ENCODE measurements at regions not wholly inside any gene's neighbourhood (a gene's known extent, or its start where the extent isn't known, plus 50 kb on each side); places are given as distances from the start of the nearest gene placed in this dataset. TPM values are rescaled to one million over a fixed set of nuclear protein-coding genes. Genes with fewer than 3 reads are reported as not detected.
A peak's percentile ranks its signal among the peaks of the same experiment; 100 is the strongest.
"Not testable (repeated sequence)": the region's sequence is repeated elsewhere in the genome, so short reads cannot be mapped to it uniquely, and the experiment has no call there.

- DNase-seq: no peak
Observed at GRCh38 chrX:35622601-35623000, 175.5 kb upstream of the MAGEB16 start.

GRCh38 chrX:35625714-35626113 lies 172.4 kb upstream of the MAGEB16 start:
- no peak for DNase-seq

GRCh38 chrX:35626124-35626523 lies 172.0 kb upstream of the MAGEB16 start:
- DNase-seq: no peak

GRCh38 chrX:35635971-35636370 lies 162.2 kb upstream of the MAGEB16 start:
- DNase-seq: not testable (repeated sequence)

- peak; percentile 8 for DNase-seq
Observed at GRCh38 chrX:35664833-35665232, 133.3 kb upstream of the MAGEB16 start.

- no peak for DNase-seq
Observed at GRCh38 chrX:35665311-35665710, 132.8 kb upstream of the MAGEB16 start.

- DNase-seq: no peak
Observed at GRCh38 chrX:35670889-35671288, 127.3 kb upstream of the MAGEB16 start.

GRCh38 chrX:35675151-35675550 lies 123.0 kb upstream of the MAGEB16 start:
- DNase-seq: no peak

GRCh38 chrX:35680940-35681346 lies 117.2 kb upstream of the MAGEB16 start:
- no peak for DNase-seq

GRCh38 chrX:35682476-35682875 lies 115.7 kb upstream of the MAGEB16 start:
- no peak for DNase-seq

- DNase-seq: no peak
Observed at GRCh38 chrX:35696760-35697234, 101.3 kb upstream of the MAGEB16 start.

- no peak for DNase-seq
Observed at GRCh38 chrX:35699642-35700041, 98.5 kb upstream of the MAGEB16 start.

GRCh38 chrX:35700121-35700520 lies 98.0 kb upstream of the MAGEB16 start:
- no peak for DNase-seq

- DNase-seq: no peak
Observed at GRCh38 chrX:35711281-35711680, 86.9 kb upstream of the MAGEB16 start.

- DNase-seq: no peak
Observed at GRCh38 chrX:35722128-35722527, 76.0 kb upstream of the MAGEB16 start.

- peak; percentile 3 for DNase-seq
Observed at GRCh38 chrX:35726176-35726575, 72.0 kb upstream of the MAGEB16 start.

GRCh38 chrX:35728481-35728880 lies 69.7 kb upstream of the MAGEB16 start:
- DNase-seq: no peak

GRCh38 chrX:35733879-35734278 lies 64.3 kb upstream of the MAGEB16 start:
- DNase-seq: no peak

- DNase-seq: no peak
Observed at GRCh38 chrX:35741142-35741541, 57.0 kb upstream of the MAGEB16 start.

GRCh38 chrX:35743331-35743730 lies 54.8 kb upstream of the MAGEB16 start:
- DNase-seq: peak; percentile 56

Small RNAs in the stretch of these regions (small RNA-seq; reads per million reads assigned to genes)
- gene RNU6-1087P (ENCODE audit: low replicate concordance): not detected
